Activated naive CD4-positive, alpha-beta T cell treated with anti-CD3 and anti-CD28 coated beads, Interleukin-2, amount 50 U/mL, for 16 hours (primary cell): ENCODE measurements at regions not wholly inside any gene's neighbourhood (a gene's known extent, or its start where the extent isn't known, plus 50 kb on each side); places are given as distances from the start of the nearest gene placed in this dataset.
A peak's percentile ranks its signal among the peaks of the same experiment; 100 is the strongest.

Experiments
- DNase-seq: peaks from one replicate; pipeline ENCODE4 v3.0.0-alpha.2; 2020

GRCh38 chr19:29263305-29264135, 50.6 kb upstream of the UQCRFS1 start:
- peak; percentile 54 for DNase-seq

GRCh38 chr19:29264897-29265296, 51.9 kb upstream of the UQCRFS1 start:
- DNase-seq, result no peak

GRCh38 chr19:29265436-29265835, 52.5 kb upstream of the UQCRFS1 start:
- no peak for DNase-seq

GRCh38 chr19:29266001-29266400, 53.0 kb upstream of the UQCRFS1 start:
- no peak for DNase-seq

- DNase-seq, result no peak
Measured at GRCh38 chr19:29266603-29267002, 53.7 kb upstream of the UQCRFS1 start.

GRCh38 chr19:29267701-29268100, 54.8 kb upstream of the UQCRFS1 start:
- DNase-seq, result no peak

- DNase-seq, result no peak
Measured at GRCh38 chr19:29268103-29268502, 55.2 kb upstream of the UQCRFS1 start.

- no peak for DNase-seq
Measured at GRCh38 chr19:29268721-29269393, 55.9 kb upstream of the UQCRFS1 start.

- no peak for DNase-seq
Measured at GRCh38 chr19:29269641-29270040, 56.7 kb upstream of the UQCRFS1 start.

GRCh38 chr19:29271341-29271740, 58.4 kb upstream of the UQCRFS1 start:
- DNase-seq, result no peak

- no peak for DNase-seq
Measured at GRCh38 chr19:29271911-29272310, 59.0 kb upstream of the UQCRFS1 start.

- DNase-seq, result no peak
Measured at GRCh38 chr19:29273000-29273640, 60.2 kb upstream of the UQCRFS1 start.

GRCh38 chr19:29275266-29275665, 62.3 kb upstream of the UQCRFS1 start:
- no peak for DNase-seq

GRCh38 chr19:29277102-29277501, 64.2 kb upstream of the UQCRFS1 start:
- peak; percentile 23 for DNase-seq

- DNase-seq, result no peak
Measured at GRCh38 chr19:29278716-29279115, 65.8 kb upstream of the UQCRFS1 start.

GRCh38 chr19:29283366-29283765, 70.4 kb upstream of the UQCRFS1 start:
- no peak for DNase-seq

- DNase-seq, result no peak
Measured at GRCh38 chr19:29285187-29285687, 72.3 kb upstream of the UQCRFS1 start.

GRCh38 chr19:29285878-29286277, 72.9 kb upstream of the UQCRFS1 start:
- no peak for DNase-seq

GRCh38 chr19:29287061-29287460, 74.1 kb upstream of the UQCRFS1 start:
- DNase-seq, result no peak

- DNase-seq, result no peak
Measured at GRCh38 chr19:29288256-29288655, 75.3 kb upstream of the UQCRFS1 start.

GRCh38 chr19:29289020-29289419, 76.1 kb upstream of the UQCRFS1 start:
- no peak for DNase-seq

- DNase-seq, result no peak
Measured at GRCh38 chr19:29290853-29291252, 77.9 kb upstream of the UQCRFS1 start.

- DNase-seq, result no peak
Measured at GRCh38 chr19:29292153-29292552, 79.2 kb upstream of the UQCRFS1 start.

- no peak for DNase-seq
Measured at GRCh38 chr19:29292562-29292961, 79.6 kb upstream of the UQCRFS1 start.
